ENCODE measurements at regions not wholly inside any gene's neighbourhood (a gene's known extent, or its start where the extent isn't known, plus 50 kb on each side); places are given as distances from the start of the nearest gene placed in this dataset.

DNA sequence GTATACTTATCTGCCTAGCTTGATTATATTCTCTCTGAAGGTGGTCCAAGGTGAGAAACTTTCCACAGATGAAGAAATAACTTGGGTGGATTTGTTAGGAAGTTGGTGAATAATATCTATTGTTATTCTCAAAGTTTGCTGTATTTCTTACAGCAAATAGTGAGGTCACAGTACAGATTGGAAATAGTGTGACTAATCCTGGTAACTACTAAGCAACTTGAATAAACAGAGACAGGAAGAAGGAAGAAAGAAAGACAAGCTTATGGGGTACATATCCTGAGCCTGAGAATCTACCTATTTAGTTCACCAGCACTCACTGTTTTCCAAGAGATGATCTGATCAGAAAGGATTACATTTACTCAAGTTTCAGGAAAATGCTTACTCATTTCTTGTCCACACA, 1416.1 kb downstream of the RPA4 start:
- TF ChIP-seq EZH2 (IDR thresholded peaks at IDR 0.05; ENCODE audit: insufficient read depth, poor library complexity, severe bottlenecking) (no peak), EZH2phosphoT487 (IDR thresholded peaks at IDR 0.05; ENCODE audit: insufficient read depth, low read depth) (no peak)

All from GM23248 (cell line).